HEK293 (cell line): ENCODE measurements at regions not wholly inside any gene's neighbourhood (a gene's known extent, or its start where the extent isn't known, plus 50 kb on each side); places are given as distances from the start of the nearest gene placed in this dataset.

Experiments used
- OSR2 ChIP-seq: fragments of 450-650 bp; formaldehyde crosslinking; IDR thresholded peaks from 2 replicates; pipeline ENCODE4 v1.5.1; 2016; ENCODE audit warnings: missing biosample characterization, missing genetic modification characterization
- PRDM1 ChIP-seq: fragments of 450-650 bp; formaldehyde crosslinking; IDR thresholded peaks from 2 replicates; pipeline ENCODE4; 2016; ENCODE audit warnings: missing biosample characterization, missing genetic modification characterization
- SETDB1 ChIP-seq: IDR thresholded peaks from one replicate; pipeline ENCODE4 v1.6.1; 2017; ENCODE audit warnings: mild to moderate bottlenecking, low read length, moderate library complexity, mixed read lengths; ENCODE audit not compliant: insufficient read length
- ZBTB17 ChIP-seq: fragments of 450-650 bp; formaldehyde crosslinking; IDR thresholded peaks from 2 replicates; pipeline ENCODE4 v1.5.1; 2016; ENCODE audit warnings: missing biosample characterization, missing genetic modification characterization
- ZNF140 ChIP-seq: fragments of 450-650 bp; formaldehyde crosslinking; IDR thresholded peaks from 2 replicates; pipeline ENCODE4 v1.5.1; 2016; ENCODE audit warnings: missing biosample characterization, missing genetic modification characterization
- ZNF214 ChIP-seq: fragments of 450-650 bp; formaldehyde crosslinking; IDR thresholded peaks from 2 replicates; pipeline ENCODE4 v1.5.1; 2017; ENCODE audit warnings: missing biosample characterization, mild to moderate bottlenecking, missing genetic modification characterization, borderline replicate concordance
- ZNF266 ChIP-seq: fragments of 450-650 bp; formaldehyde crosslinking; IDR thresholded peaks from 2 replicates; pipeline ENCODE4 v1.5.1; 2016; ENCODE audit warnings: missing biosample characterization, missing genetic modification characterization, low read depth
- ZNF274 ChIP-seq, 2 experiments: fragments of 200-500 bp in 1 of 2; fragments of 450-650 bp in 1 of 2; sonication (Bioruptor generic) in 1 of 2; formaldehyde crosslinking in 1 of 2; IDR thresholded peaks; 2 replicates each; pipeline versions ENCODE4 v1.5.1 to v1.6.1; 2014 to 2016; ENCODE audit warnings: borderline replicate concordance in 1 of 2, inconsistent platforms in 1 of 2, low read length in 1 of 2, missing biosample characterization in 1 of 2, missing genetic modification characterization in 1 of 2
- ZNF341 ChIP-seq: fragments of 450-650 bp; formaldehyde crosslinking; IDR thresholded peaks from 2 replicates; pipeline ENCODE4; 2016; ENCODE audit warnings: low read depth, missing biosample characterization, missing genetic modification characterization
- ZNF391 ChIP-seq: fragments of 450-650 bp; formaldehyde crosslinking; IDR thresholded peaks from 2 replicates; pipeline ENCODE4 v1.5.1; 2016; ENCODE audit warnings: low read depth, missing biosample characterization, missing genetic modification characterization, borderline replicate concordance
- ZNF394 ChIP-seq: fragments of 450-650 bp; formaldehyde crosslinking; IDR thresholded peaks from 2 replicates; pipeline ENCODE4 v1.5.1; 2016; ENCODE audit warnings: missing biosample characterization, missing genetic modification characterization, mild to moderate bottlenecking, moderate library complexity, borderline replicate concordance
- ZNF416 ChIP-seq: fragments of 450-650 bp; formaldehyde crosslinking; IDR thresholded peaks from 2 replicates; pipeline ENCODE4 v1.5.1; 2016; ENCODE audit warnings: missing biosample characterization, missing genetic modification characterization
- ZNF433 ChIP-seq: fragments of 450-650 bp; formaldehyde crosslinking; IDR thresholded peaks from 2 replicates; pipeline ENCODE4 v1.5.1; 2016; ENCODE audit warnings: missing biosample characterization, missing genetic modification characterization, low read depth
- ZNF510 ChIP-seq: fragments of 450-650 bp; formaldehyde crosslinking; IDR thresholded peaks from 2 replicates; pipeline ENCODE4 v1.5.1; 2018; ENCODE audit warnings: mild to moderate bottlenecking, missing genetic modification characterization, missing biosample characterization; ENCODE audit not compliant: insufficient replicate concordance
- ZNF791 ChIP-seq: fragments of 450-650 bp; formaldehyde crosslinking; IDR thresholded peaks from 2 replicates; pipeline ENCODE4 v1.5.1; 2016; ENCODE audit warnings: missing biosample characterization, missing genetic modification characterization
- TF ChIP-seq, protein P1 (sequence below): fragments of 450-650 bp; formaldehyde crosslinking; conservative IDR thresholded peaks from 2 replicates; pipeline ENCODE4 v1.5.1; 2016; ENCODE audit warnings: low read depth, missing biosample characterization, missing genetic modification characterization
- TF ChIP-seq, protein P2 (sequence below): fragments of 450-650 bp; IDR thresholded peaks from 2 replicates; pipeline ENCODE4 v1.5.1; 2018; ENCODE audit warnings: missing biosample characterization, missing genetic modification characterization
- TF ChIP-seq, protein P3 (sequence below): fragments of 450-650 bp; formaldehyde crosslinking; IDR thresholded peaks from 2 replicates; pipeline ENCODE4 v1.5.1; 2016; ENCODE audit warnings: missing biosample characterization, missing genetic modification characterization
- TF ChIP-seq, protein P4 (sequence below): fragments of 450-650 bp; formaldehyde crosslinking; IDR thresholded peaks from 2 replicates; pipeline ENCODE4 v1.5.0; 2017; ENCODE audit warnings: missing biosample characterization, missing genetic modification characterization, borderline replicate concordance
- TF ChIP-seq, protein P5 (sequence below): fragments of 450-650 bp; formaldehyde crosslinking; IDR thresholded peaks from 2 replicates; pipeline ENCODE4 v1.5.1; 2016; ENCODE audit warnings: missing biosample characterization, missing genetic modification characterization
- TF ChIP-seq, protein P6 (sequence below): fragments of 450-650 bp; formaldehyde crosslinking; IDR thresholded peaks from 2 replicates; pipeline ENCODE4 v1.5.1; 2016; ENCODE audit warnings: missing biosample characterization, missing genetic modification characterization
- TF ChIP-seq, protein P7 (sequence below): fragments of 450-650 bp; formaldehyde crosslinking; IDR thresholded peaks from 2 replicates; pipeline ENCODE4 v1.5.1; 2016; ENCODE audit warnings: missing biosample characterization, missing genetic modification characterization

DNA sequence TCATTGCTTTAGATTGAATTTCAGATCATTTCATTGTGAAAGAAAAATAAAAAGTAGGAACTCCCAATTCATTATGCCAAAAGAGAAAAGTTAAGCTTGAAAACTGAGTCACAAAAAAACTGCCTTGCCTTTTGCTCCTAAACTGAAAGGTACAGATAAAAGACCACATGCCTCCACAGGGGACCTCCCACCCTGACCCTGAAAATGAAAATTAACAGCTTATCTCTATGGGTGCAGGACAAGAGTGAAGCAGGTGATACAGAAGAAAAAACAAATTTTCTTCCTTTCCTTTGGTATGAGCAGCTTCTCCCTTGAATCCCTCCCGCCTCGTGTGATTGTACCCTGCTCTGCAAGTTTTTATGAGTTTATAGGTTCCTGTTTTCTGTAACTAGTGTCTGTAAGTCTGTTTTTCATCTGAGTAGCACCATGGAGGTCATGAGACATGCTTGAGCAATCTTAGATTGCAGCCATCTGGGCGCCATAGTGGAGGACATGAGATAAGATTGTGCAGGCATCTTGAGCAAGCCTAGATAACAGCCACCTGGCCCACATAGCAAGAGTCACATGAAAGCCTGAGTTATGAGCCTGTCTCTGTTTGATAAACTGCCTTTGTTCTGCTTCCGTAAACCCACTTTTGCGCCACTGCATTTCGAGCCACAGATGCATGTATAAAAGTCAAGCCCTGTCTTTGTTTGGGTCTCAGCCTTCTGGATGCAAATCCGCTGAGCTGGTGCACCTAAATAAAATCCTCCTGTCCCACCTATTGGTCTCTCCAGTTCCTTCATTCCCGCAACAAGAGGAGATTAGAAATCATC lies 56.2 kb upstream of the DYNC1I2 start (continued):
- TF ChIP-seq, protein P1, sequence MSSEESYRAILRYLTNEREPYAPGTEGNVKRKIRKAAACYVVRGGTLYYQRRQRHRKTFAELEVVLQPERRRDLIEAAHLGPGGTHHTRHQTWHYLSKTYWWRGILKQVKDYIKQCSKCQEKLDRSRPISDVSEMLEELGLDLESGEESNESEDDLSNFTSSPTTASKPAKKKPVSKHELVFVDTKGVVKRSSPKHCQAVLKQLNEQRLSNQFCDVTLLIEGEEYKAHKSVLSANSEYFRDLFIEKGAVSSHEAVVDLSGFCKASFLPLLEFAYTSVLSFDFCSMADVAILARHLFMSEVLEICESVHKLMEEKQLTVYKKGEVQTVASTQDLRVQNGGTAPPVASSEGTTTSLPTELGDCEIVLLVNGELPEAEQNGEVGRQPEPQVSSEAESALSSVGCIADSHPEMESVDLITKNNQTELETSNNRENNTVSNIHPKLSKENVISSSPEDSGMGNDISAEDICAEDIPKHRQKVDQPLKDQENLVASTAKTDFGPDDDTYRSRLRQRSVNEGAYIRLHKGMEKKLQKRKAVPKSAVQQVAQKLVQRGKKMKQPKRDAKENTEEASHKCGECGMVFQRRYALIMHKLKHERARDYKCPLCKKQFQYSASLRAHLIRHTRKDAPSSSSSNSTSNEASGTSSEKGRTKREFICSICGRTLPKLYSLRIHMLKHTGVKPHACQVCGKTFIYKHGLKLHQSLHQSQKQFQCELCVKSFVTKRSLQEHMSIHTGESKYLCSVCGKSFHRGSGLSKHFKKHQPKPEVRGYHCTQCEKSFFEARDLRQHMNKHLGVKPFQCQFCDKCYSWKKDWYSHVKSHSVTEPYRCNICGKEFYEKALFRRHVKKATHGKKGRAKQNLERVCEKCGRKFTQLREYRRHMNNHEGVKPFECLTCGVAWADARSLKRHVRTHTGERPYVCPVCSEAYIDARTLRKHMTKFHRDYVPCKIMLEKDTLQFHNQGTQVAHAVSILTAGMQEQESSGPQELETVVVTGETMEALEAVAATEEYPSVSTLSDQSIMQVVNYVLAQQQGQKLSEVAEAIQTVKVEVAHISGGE (tag by site-specific recombination) = no peak
- TF ChIP-seq, protein P2, sequence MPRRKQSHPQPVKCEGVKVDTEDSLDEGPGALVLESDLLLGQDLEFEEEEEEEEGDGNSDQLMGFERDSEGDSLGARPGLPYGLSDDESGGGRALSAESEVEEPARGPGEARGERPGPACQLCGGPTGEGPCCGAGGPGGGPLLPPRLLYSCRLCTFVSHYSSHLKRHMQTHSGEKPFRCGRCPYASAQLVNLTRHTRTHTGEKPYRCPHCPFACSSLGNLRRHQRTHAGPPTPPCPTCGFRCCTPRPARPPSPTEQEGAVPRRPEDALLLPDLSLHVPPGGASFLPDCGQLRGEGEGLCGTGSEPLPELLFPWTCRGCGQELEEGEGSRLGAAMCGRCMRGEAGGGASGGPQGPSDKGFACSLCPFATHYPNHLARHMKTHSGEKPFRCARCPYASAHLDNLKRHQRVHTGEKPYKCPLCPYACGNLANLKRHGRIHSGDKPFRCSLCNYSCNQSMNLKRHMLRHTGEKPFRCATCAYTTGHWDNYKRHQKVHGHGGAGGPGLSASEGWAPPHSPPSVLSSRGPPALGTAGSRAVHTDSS (tag by site-specific recombination) = 0 out of 2 replicates have a peak, but pooled peaks have one; percentile 13
- TF ChIP-seq, protein P3, sequence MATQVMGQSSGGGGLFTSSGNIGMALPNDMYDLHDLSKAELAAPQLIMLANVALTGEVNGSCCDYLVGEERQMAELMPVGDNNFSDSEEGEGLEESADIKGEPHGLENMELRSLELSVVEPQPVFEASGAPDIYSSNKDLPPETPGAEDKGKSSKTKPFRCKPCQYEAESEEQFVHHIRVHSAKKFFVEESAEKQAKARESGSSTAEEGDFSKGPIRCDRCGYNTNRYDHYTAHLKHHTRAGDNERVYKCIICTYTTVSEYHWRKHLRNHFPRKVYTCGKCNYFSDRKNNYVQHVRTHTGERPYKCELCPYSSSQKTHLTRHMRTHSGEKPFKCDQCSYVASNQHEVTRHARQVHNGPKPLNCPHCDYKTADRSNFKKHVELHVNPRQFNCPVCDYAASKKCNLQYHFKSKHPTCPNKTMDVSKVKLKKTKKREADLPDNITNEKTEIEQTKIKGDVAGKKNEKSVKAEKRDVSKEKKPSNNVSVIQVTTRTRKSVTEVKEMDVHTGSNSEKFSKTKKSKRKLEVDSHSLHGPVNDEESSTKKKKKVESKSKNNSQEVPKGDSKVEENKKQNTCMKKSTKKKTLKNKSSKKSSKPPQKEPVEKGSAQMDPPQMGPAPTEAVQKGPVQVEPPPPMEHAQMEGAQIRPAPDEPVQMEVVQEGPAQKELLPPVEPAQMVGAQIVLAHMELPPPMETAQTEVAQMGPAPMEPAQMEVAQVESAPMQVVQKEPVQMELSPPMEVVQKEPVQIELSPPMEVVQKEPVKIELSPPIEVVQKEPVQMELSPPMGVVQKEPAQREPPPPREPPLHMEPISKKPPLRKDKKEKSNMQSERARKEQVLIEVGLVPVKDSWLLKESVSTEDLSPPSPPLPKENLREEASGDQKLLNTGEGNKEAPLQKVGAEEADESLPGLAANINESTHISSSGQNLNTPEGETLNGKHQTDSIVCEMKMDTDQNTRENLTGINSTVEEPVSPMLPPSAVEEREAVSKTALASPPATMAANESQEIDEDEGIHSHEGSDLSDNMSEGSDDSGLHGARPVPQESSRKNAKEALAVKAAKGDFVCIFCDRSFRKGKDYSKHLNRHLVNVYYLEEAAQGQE (tag by site-specific recombination) = no peak
- TF ChIP-seq, protein P4, sequence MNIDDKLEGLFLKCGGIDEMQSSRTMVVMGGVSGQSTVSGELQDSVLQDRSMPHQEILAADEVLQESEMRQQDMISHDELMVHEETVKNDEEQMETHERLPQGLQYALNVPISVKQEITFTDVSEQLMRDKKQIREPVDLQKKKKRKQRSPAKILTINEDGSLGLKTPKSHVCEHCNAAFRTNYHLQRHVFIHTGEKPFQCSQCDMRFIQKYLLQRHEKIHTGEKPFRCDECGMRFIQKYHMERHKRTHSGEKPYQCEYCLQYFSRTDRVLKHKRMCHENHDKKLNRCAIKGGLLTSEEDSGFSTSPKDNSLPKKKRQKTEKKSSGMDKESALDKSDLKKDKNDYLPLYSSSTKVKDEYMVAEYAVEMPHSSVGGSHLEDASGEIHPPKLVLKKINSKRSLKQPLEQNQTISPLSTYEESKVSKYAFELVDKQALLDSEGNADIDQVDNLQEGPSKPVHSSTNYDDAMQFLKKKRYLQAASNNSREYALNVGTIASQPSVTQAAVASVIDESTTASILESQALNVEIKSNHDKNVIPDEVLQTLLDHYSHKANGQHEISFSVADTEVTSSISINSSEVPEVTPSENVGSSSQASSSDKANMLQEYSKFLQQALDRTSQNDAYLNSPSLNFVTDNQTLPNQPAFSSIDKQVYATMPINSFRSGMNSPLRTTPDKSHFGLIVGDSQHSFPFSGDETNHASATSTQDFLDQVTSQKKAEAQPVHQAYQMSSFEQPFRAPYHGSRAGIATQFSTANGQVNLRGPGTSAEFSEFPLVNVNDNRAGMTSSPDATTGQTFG (tag by site-specific recombination) = no peak
- TF ChIP-seq ZBTB17 (no peak), ZNF510 (tag by site-specific recombination) (peak; percentile 55), ZNF394 (tag by site-specific recombination) (no peak), ZNF266 (tag by site-specific recombination) (no peak), ZNF416 (no peak), SETDB1 (peak; percentile 99), ZNF274 (IDR thresholded peaks at IDR 0.05; ENCODE audit: low read length) (no peak), ZNF274 (tag by site-specific recombination; IDR thresholded peaks at IDR 0.05; ENCODE audit: borderline replicate concordance) (no peak), ZNF391 (tag by site-specific recombination) (0 out of 2 replicates have a peak, but pooled peaks have one; percentile 48), PRDM1 (no peak), ZNF341 (tag by site-specific recombination) (no peak), ZNF214 (tag by site-specific recombination) (no peak), ZNF140 (tag by site-specific recombination) (no peak), OSR2 (no peak), ZNF791 (tag by site-specific recombination) (no peak), ZNF433 (no peak)
- TF ChIP-seq, protein P5, sequence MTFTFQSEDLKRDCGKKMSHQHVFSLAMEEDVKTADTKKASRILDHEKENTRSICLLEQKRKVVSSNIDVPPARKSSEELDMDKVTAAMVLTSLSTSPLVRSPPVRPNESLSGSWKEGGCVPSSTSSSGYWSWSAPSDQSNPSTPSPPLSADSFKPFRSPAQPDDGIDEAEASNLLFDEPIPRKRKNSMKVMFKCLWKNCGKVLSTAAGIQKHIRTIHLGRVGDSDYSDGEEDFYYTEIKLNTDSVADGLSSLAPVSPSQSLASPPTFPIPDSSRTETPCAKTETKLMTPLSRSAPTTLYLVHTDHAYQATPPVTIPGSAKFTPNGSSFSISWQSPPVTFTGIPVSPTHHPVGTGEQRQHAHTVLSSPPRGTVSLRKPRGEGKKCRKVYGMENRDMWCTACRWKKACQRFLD (tag by site-specific recombination) = no peak
- TF ChIP-seq, protein P6, sequence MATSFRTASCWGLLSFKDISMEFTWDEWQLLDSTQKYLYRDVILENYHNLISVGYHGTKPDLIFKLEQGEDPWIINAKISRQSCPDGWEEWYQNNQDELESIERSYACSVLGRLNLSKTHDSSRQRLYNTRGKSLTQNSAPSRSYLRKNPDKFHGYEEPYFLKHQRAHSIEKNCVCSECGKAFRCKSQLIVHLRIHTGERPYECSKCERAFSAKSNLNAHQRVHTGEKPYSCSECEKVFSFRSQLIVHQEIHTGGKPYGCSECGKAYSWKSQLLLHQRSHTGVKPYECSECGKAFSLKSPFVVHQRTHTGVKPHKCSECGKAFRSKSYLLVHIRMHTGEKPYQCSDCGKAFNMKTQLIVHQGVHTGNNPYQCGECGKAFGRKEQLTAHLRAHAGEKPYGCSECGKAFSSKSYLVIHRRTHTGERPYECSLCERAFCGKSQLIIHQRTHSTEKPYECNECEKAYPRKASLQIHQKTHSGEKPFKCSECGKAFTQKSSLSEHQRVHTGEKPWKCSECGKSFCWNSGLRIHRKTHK = peak; percentile 51
- TF ChIP-seq, protein P7, sequence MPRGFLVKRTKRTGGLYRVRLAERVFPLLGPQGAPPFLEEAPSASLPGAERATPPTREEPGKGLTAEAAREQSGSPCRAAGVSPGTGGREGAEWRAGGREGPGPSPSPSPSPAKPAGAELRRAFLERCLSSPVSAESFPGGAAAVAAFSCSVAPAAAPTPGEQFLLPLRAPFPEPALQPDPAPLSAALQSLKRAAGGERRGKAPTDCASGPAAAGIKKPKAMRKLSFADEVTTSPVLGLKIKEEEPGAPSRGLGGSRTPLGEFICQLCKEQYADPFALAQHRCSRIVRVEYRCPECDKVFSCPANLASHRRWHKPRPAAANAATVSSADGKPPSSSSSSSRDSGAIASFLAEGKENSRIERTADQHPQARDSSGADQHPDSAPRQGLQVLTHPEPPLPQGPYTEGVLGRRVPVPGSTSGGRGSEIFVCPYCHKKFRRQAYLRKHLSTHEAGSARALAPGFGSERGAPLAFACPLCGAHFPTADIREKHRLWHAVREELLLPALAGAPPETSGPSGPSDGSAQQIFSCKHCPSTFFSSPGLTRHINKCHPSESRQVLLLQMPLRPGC (tag by site-specific recombination) = no peak
